Small intestine (tissue), 7 donors: ENCODE measurements at regions not wholly inside any gene's neighbourhood (a gene's known extent, or its start where the extent isn't known, plus 50 kb on each side); places are given as distances from the start of the nearest gene placed in this dataset.
A peak's percentile ranks its signal among the peaks of the same experiment; 100 is the strongest.

ENCODE experiments used
- DNase-seq, 2 donors: peaks; one replicate each; pipeline versions ENCODE4 v3.0.0 to v3.0.0-alpha.2; 2013
- FAIRE-seq: peaks from 2 replicates; lab custom pipeline; 2012; peaks lifted over from hg19 to GRCh38; lab: Jason Lieb, UNC
- H3K27ac ChIP-seq, 3 donors: one replicate each; pipeline ENCODE4 v1.5.1; 2013; ENCODE audit warnings: low read length in 2 of 3, mild to moderate bottlenecking in 2 of 3, control low read depth in 1 of 3, inconsistent platforms in 1 of 3, low read depth in 1 of 3, moderate library complexity in 1 of 3
- H3K27me3 ChIP-seq, 3 donors: one replicate each; pipeline ENCODE4 v1.6.1; 2013; ENCODE audit warnings: low read length in 3 of 3, inconsistent platforms in 1 of 3; ENCODE audit not compliant: control insufficient read depth in 3 of 3, insufficient read depth in 3 of 3
- H3K36me3 ChIP-seq, 3 donors: one replicate each; pipeline ENCODE4 v1.6.1; 2013; ENCODE audit warnings: low read length in 3 of 3, inconsistent platforms in 1 of 3, low read depth in 1 of 3, mild to moderate bottlenecking in 1 of 3, moderate library complexity in 1 of 3; ENCODE audit not compliant: control insufficient read depth in 3 of 3, insufficient read depth in 2 of 3
- H3K4me1 ChIP-seq, 3 donors: one replicate each; pipeline ENCODE4 v1.6.1; 2013; ENCODE audit warnings: low read length in 2 of 3, inconsistent platforms in 1 of 3, low read depth in 1 of 3, mild to moderate bottlenecking in 1 of 3, moderate library complexity in 1 of 3; ENCODE audit not compliant: control insufficient read depth in 3 of 3, insufficient read depth in 2 of 3
- H3K4me3 ChIP-seq, 3 donors: one replicate each; pipeline ENCODE4 v1.5.1; 2013; ENCODE audit warnings: low read length in 3 of 3, control low read depth in 1 of 3, inconsistent platforms in 1 of 3, low read depth in 1 of 3, mild to moderate bottlenecking in 1 of 3, moderate library complexity in 1 of 3
- H3K9me3 ChIP-seq, 2 donors: one replicate each; pipeline ENCODE4 v1.6.1; 2013; ENCODE audit warnings: low read depth in 1 of 2, low read length in 1 of 2; ENCODE audit not compliant: control insufficient read depth in 2 of 2, insufficient read depth in 1 of 2
- WGBS, 3 donors: extraction: QIAGEN DNeasy Blood & Tissue Kit; methylation state at CpG; one replicate each; pipeline ENCODE4 v1.1.7; 2013; 5-methylcytosine and 5-hydroxymethylcytosine counted together
- donor health status: healthy with polysubstance abuse.
- donor health status: control.
- donor health status: control.
- donor health status: Bipolar disorder and iron deficiency.
- donor health status: healthy.

GRCh38 chr5:8650186-8650585 is 781.2 kb downstream of the MTRR start:
- H3K4me3 ChIP-seq, result no peak overlapping the region
- no peak for DNase-seq
- H3K36me3 ChIP-seq, result no peaks in the 10 kb centered on the region
- H3K27me3 ChIP-seq, result no peaks in the 10 kb centered on the region
- WGBS, 3 donors, result 77 to 81% (median 80%) methylated on average over 6 of the region's 6 CpGs
- no peak overlapping the region for H3K27ac ChIP-seq
- no peaks in the 10 kb centered on the region for H3K9me3 ChIP-seq
- FAIRE-seq, result no peak
- H3K4me1 ChIP-seq, result no peaks in the 10 kb centered on the region

GRCh38 chr5:8660133-8660893 is 791.4 kb downstream of the MTRR start:
- Histone ChIP-seq H3K36me3 (no peaks in the 10 kb centered on the region), H3K27me3 (no peaks in the 10 kb centered on the region), H3K27ac (no peak overlapping the region), H3K9me3 (no peaks in the 10 kb centered on the region), H3K4me1 (no peaks in the 10 kb centered on the region), H3K4me3 (no peak overlapping the region)
- WGBS, 3 donors, result 59 to 71% (median 71%) methylated on average over 4 of the region's 4 CpGs
- peak in 1 of 2 donors; percentile 4 for DNase-seq
- FAIRE-seq, result no peak

- H3K4me1 ChIP-seq, result no peaks in the 10 kb centered on the region
- no peak overlapping the region for H3K4me3 ChIP-seq
- no peak for DNase-seq
- no peaks in the 10 kb centered on the region for H3K36me3 ChIP-seq
- no peaks in the 10 kb centered on the region for H3K9me3 ChIP-seq
- H3K27me3 ChIP-seq, result no peaks in the 10 kb centered on the region
- no peak for FAIRE-seq
- 80 to 81% (median 80%) methylated on average over 6 of the region's 6 CpGs for WGBS, 3 donors
- H3K27ac ChIP-seq, result no peak overlapping the region
These were observed 794.4 kb downstream of the MTRR start for GRCh38 chr5:8663374-8663773.

- 14 to 57% (median 37%) methylated on average over 2 of the region's 2 CpGs for WGBS, 3 donors
- Histone ChIP-seq H3K36me3 (no peaks in the 10 kb centered on the region), H3K4me3 (no peak overlapping the region), H3K27ac (no peak overlapping the region), H3K9me3 (no peaks in the 10 kb centered on the region), H3K4me1 (no peaks in the 10 kb centered on the region), H3K27me3 (no peaks in the 10 kb centered on the region)
- DNase-seq (no peak), FAIRE-seq (no peak)
These were observed 806.2 kb downstream of the MTRR start for GRCh38 chr5:8675182-8675581.

GRCh38 chr5:8676695-8677094 is 807.7 kb downstream of the MTRR start:
- no peaks in the 10 kb centered on the region for H3K9me3 ChIP-seq
- H3K36me3 ChIP-seq, result no peaks in the 10 kb centered on the region
- DNase-seq, result no peak
- no peaks in the 10 kb centered on the region for H3K27me3 ChIP-seq
- no peaks in the 10 kb centered on the region for H3K4me1 ChIP-seq
- no peak overlapping the region for H3K27ac ChIP-seq
- no peak for FAIRE-seq
- no peak overlapping the region for H3K4me3 ChIP-seq
- WGBS, 3 donors, result 43 to 59% (median 54%) methylated on average over 3 of the region's 3 CpGs

GRCh38 chr5:8682381-8682780 is 813.4 kb downstream of the MTRR start:
- DNase-seq (no peak), FAIRE-seq (no peak)
- Histone ChIP-seq H3K9me3 (no peaks in the 10 kb centered on the region), H3K27ac (no peak overlapping the region), H3K4me1 (no peaks in the 10 kb centered on the region), H3K4me3 (no peak overlapping the region), H3K36me3 (no peaks in the 10 kb centered on the region), H3K27me3 (no peaks in the 10 kb centered on the region)
- WGBS, 3 donors, result 81 to 86% (median 85%) methylated on average over 3 of the region's 3 CpGs

- 42 to 58% (median 57%) methylated on average over 2 of the region's 2 CpGs for WGBS, 3 donors
- Histone ChIP-seq H3K9me3 (no peaks in the 10 kb centered on the region), H3K4me1 (no peaks in the 10 kb centered on the region), H3K27me3 (no peaks in the 10 kb centered on the region), H3K36me3 (no peaks in the 10 kb centered on the region), H3K27ac (no peak overlapping the region), H3K4me3 (no peak overlapping the region)
- FAIRE-seq (no peak), DNase-seq (no peak)
These were observed 814.5 kb downstream of the MTRR start for GRCh38 chr5:8683496-8683895.

GRCh38 chr5:8685704-8686103 is 816.8 kb downstream of the MTRR start:
- FAIRE-seq (no peak), DNase-seq (peak in 1 of 2 donors; percentile 6)
- H3K4me3 ChIP-seq, result no peak overlapping the region
- no peaks in the 10 kb centered on the region for H3K4me1 ChIP-seq
- 73 to 80% (median 74%) methylated on average over 2 of the region's 2 CpGs for WGBS, 3 donors
- no peaks in the 10 kb centered on the region for H3K36me3 ChIP-seq
- no peak overlapping the region for H3K27ac ChIP-seq
- H3K9me3 ChIP-seq, result no peaks in the 10 kb centered on the region
- no peaks in the 10 kb centered on the region for H3K27me3 ChIP-seq

GRCh38 chr5:8686707-8687106 is 817.8 kb downstream of the MTRR start:
- no peaks in the 10 kb centered on the region for H3K4me1 ChIP-seq
- no peaks in the 10 kb centered on the region for H3K27me3 ChIP-seq
- H3K4me3 ChIP-seq, result no peak overlapping the region
- no peak overlapping the region for H3K27ac ChIP-seq
- FAIRE-seq (no peak), DNase-seq (no peak)
- H3K9me3 ChIP-seq, result no peaks in the 10 kb centered on the region
- H3K36me3 ChIP-seq, result no peaks in the 10 kb centered on the region
- WGBS, 3 donors, result 78 to 87% (median 85%) methylated on average over 2 of the region's 2 CpGs
